Keratinocyte (primary cell): ENCODE measurements at regions not wholly inside any gene's neighbourhood (a gene's known extent, or its start where the extent isn't known, plus 50 kb on each side); places are given as distances from the start of the nearest gene placed in this dataset.

Experiments used
- DNase-seq: peaks from one replicate; pipeline ENCODE4 v3.0.0-alpha.2; 2011; ENCODE audit warnings: low read depth, missing footprints, low spot score
- FAIRE-seq: peaks from 2 replicates; lab custom pipeline; 2011; peaks lifted over from hg19 to GRCh38; lab: Jason Lieb, UNC
- H2AFZ ChIP-seq: 2 replicates; pipeline ENCODE4 v1.6.0; 2012; ENCODE audit warnings: low read length, control low read depth, inconsistent platforms; ENCODE audit not compliant: control insufficient read depth
- H3K27ac ChIP-seq: 2 replicates; pipeline ENCODE4 v1.5.1; 2011; ENCODE audit warnings: low read length; ENCODE audit not compliant: control insufficient read depth, insufficient read depth
- H3K27me3 ChIP-seq: 3 replicates; pipeline ENCODE4 v1.6.0; 2011; ENCODE audit warnings: low read length; ENCODE audit not compliant: control insufficient read depth, insufficient read depth; ENCODE audit errors: extremely low read depth
- H3K36me3 ChIP-seq, 2 experiments: 2 replicates in 1 of 2; 3 replicates in 1 of 2; pipeline ENCODE4 v1.5.1; 2011; ENCODE audit warnings: low read length in 2 of 2, mild to moderate bottlenecking in 1 of 2; ENCODE audit not compliant: control insufficient read depth in 2 of 2, insufficient read depth in 2 of 2; ENCODE audit errors: extremely low read depth in 1 of 2
- H3K4me1 ChIP-seq: 3 replicates; pipeline ENCODE4 v1.5.1; 2011; ENCODE audit warnings: low read length; ENCODE audit not compliant: control insufficient read depth, insufficient read depth; ENCODE audit errors: extremely low read depth
- H3K4me2 ChIP-seq: 3 replicates; pipeline ENCODE4 v1.6.0; 2011; ENCODE audit warnings: low read depth, low read length; ENCODE audit not compliant: control insufficient read depth, insufficient read depth; ENCODE audit errors: extremely low read depth
- H3K4me3 ChIP-seq, 3 experiments: fragments of 200-600 bp in 1 of 3; sonication (generic) in 1 of 3; 2 replicates in 2 of 3; 3 replicates in 1 of 3; pipeline ENCODE4 v1.5.1; 2011 to 2016; ENCODE audit warnings: low read length in 3 of 3, mild to moderate bottlenecking in 3 of 3, control low read depth in 2 of 3, inconsistent platforms in 1 of 3, low read depth in 1 of 3, mixed read lengths in 1 of 3, mixed run types in 1 of 3, moderate library complexity in 1 of 3; ENCODE audit not compliant: control insufficient read depth in 2 of 3, insufficient read depth in 2 of 3; ENCODE audit errors: extremely low read depth in 1 of 3
- H3K79me2 ChIP-seq: 2 replicates; pipeline ENCODE4 v1.6.0; 2012; ENCODE audit warnings: low read length; ENCODE audit not compliant: control insufficient read depth, insufficient read depth
- H3K9ac ChIP-seq: 3 replicates; pipeline ENCODE4 v1.6.0; 2011; ENCODE audit warnings: low read length; ENCODE audit not compliant: control insufficient read depth, insufficient read depth; ENCODE audit errors: extremely low read depth
- H3K9me1 ChIP-seq: 3 replicates; pipeline ENCODE4 v1.6.0; 2011; ENCODE audit warnings: low read length; ENCODE audit not compliant: control insufficient read depth, insufficient read depth; ENCODE audit errors: extremely low read depth
- H3K9me3 ChIP-seq: 2 replicates; pipeline ENCODE4 v1.5.1; 2012; ENCODE audit warnings: low read depth, low read length; ENCODE audit not compliant: control insufficient read depth
- H4K20me1 ChIP-seq: 3 replicates; pipeline ENCODE4 v1.6.0; 2011; ENCODE audit warnings: low read length; ENCODE audit not compliant: control insufficient read depth, insufficient read depth; ENCODE audit errors: extremely low read depth
- CTCF ChIP-seq, 3 experiments: IDR thresholded peaks in 1 of 3; conservative IDR thresholded peaks in 1 of 3; optimal IDR thresholded peaks in 1 of 3; 2 replicates in 2 of 3; 3 replicates in 1 of 3; pipeline versions ENCODE3 to v1.5.1; 2011; ENCODE audit warnings: low read length in 3 of 3, mild to moderate bottlenecking in 3 of 3, moderate library complexity in 2 of 3, control low read depth in 1 of 3, inconsistent platforms in 1 of 3; ENCODE audit not compliant: insufficient read depth in 2 of 3; ENCODE audit errors: extremely low read depth in 1 of 3
- EZH2 ChIP-seq: IDR thresholded peaks from one replicate; pipeline ENCODE4 v1.6.1; 2012; ENCODE audit warnings: inconsistent platforms, mild to moderate bottlenecking, low read length, moderate library complexity
- dilution Hi-C: fragments of 300-500 bp; cut with MboI; formaldehyde crosslinking; loops from one replicate; pipeline ENCODE4 v1.7.0; 2020; ENCODE audit warnings: low sequenced_read_pairs; ENCODE audit not compliant: extremely low pct_ligation_motif_present

GRCh38 chr3:65151666-65152065 is 463.9 kb upstream of the ADAMTS9 start:
- H4K20me1 ChIP-seq: no peaks in the 10 kb centered on the region
- DNase-seq: no peak
- H2AFZ ChIP-seq: no peak overlapping the region
- no peaks in the 10 kb centered on the region for H3K27me3 ChIP-seq
- no peaks in the 10 kb centered on the region for H3K9me1 ChIP-seq
- H3K79me2 ChIP-seq: no peaks in the 10 kb centered on the region
- H3K36me3 ChIP-seq: no peaks in the 10 kb centered on the region
- H3K27ac ChIP-seq: no peak overlapping the region
- H3K4me3 ChIP-seq: no peak overlapping the region
- no peak for FAIRE-seq
- H3K4me2 ChIP-seq: no peak overlapping the region
- TF ChIP-seq CTCF (optimal IDR thresholded peaks at IDR 0.05 in 1 of 3, IDR thresholded peaks at IDR 0.05 in 1 of 3, conservative IDR thresholded peaks at IDR 0.05 in 1 of 3; ENCODE audit: extremely low read depth in 1 of 3, insufficient read depth in 2 of 3, low read length in 3 of 3): no peak
- TF ChIP-seq EZH2: no peak
- peaks cover 3% of the 10 kb centered on the region for H3K4me1 ChIP-seq
- H3K9ac ChIP-seq: no peak overlapping the region
- dilution Hi-C loops: no loop called here
- no peaks in the 10 kb centered on the region for H3K9me3 ChIP-seq

- H3K27ac ChIP-seq: no peak overlapping the region
- H3K4me1 ChIP-seq: peaks cover 20% of the 10 kb centered on the region
- no peak overlapping the region for H3K9ac ChIP-seq
- H3K9me3 ChIP-seq: no peaks in the 10 kb centered on the region
- H3K4me2 ChIP-seq: no peak overlapping the region
- no peaks in the 10 kb centered on the region for H4K20me1 ChIP-seq
- FAIRE-seq (no peak), DNase-seq (no peak)
- no peaks in the 10 kb centered on the region for H3K27me3 ChIP-seq
- no peak for TF ChIP-seq EZH2
- no peak overlapping the region for H3K4me3 ChIP-seq
- dilution Hi-C loops: no loop called here
- no peaks in the 10 kb centered on the region for H3K36me3 ChIP-seq
- no peaks in the 10 kb centered on the region for H3K79me2 ChIP-seq
- H2AFZ ChIP-seq: no peak overlapping the region
- H3K9me1 ChIP-seq: no peaks in the 10 kb centered on the region
Measured at GRCh38 chr3:65149877-65150276, 462.1 kb upstream of the ADAMTS9 start.

- no peaks in the 10 kb centered on the region for H3K79me2 ChIP-seq
- TF ChIP-seq EZH2: no peak
- TF ChIP-seq CTCF (optimal IDR thresholded peaks at IDR 0.05 in 1 of 3, IDR thresholded peaks at IDR 0.05 in 1 of 3, conservative IDR thresholded peaks at IDR 0.05 in 1 of 3; ENCODE audit: extremely low read depth in 1 of 3, insufficient read depth in 2 of 3, low read length in 3 of 3): no peak
- no peaks in the 10 kb centered on the region for H4K20me1 ChIP-seq
- H3K9me1 ChIP-seq: no peaks in the 10 kb centered on the region
- FAIRE-seq: no peak
- H2AFZ ChIP-seq: no peak overlapping the region
- H3K9ac ChIP-seq: no peak overlapping the region
- H3K4me1 ChIP-seq: peaks cover 22% of the 10 kb centered on the region
- H3K27ac ChIP-seq: no peak overlapping the region
- H3K36me3 ChIP-seq: no peaks in the 10 kb centered on the region
- no peaks in the 10 kb centered on the region for H3K9me3 ChIP-seq
- dilution Hi-C loops: no loop called here
- H3K27me3 ChIP-seq: no peaks in the 10 kb centered on the region
- no peak overlapping the region for H3K4me3 ChIP-seq
- H3K4me2 ChIP-seq: no peak overlapping the region
- no peak for DNase-seq
Measured at GRCh38 chr3:65148687-65149086, 460.9 kb upstream of the ADAMTS9 start.
